AML-193 (cell line): ENCODE measurements at regions not wholly inside any gene's neighbourhood (a gene's known extent, or its start where the extent isn't known, plus 50 kb on each side); places are given as distances from the start of the nearest gene placed in this dataset.

Source experiments
- DNase-seq, 2 experiments: peaks; one replicate each; lab custom pipeline; 2025; lab: John Stamatoyannopoulos, UW

GRCh38 chr4:65789341-65789740 is 119.1 kb upstream of the EPHA5 start:
- DNase-seq, result no peak

GRCh38 chr4:65777270-65777669 is 107.0 kb upstream of the EPHA5 start:
- DNase-seq, result no peak

- no peak for DNase-seq
Measured at GRCh38 chr4:65773636-65774035, 103.3 kb upstream of the EPHA5 start.

GRCh38 chr4:65747386-65747785 is 77.1 kb upstream of the EPHA5 start:
- no peak for DNase-seq

- no peak for DNase-seq
Measured at GRCh38 chr4:65738134-65738533, 67.8 kb upstream of the EPHA5 start.

- no peak for DNase-seq
Measured at GRCh38 chr4:65737672-65738071, 67.4 kb upstream of the EPHA5 start.

- DNase-seq, result no peak
Measured at GRCh38 chr4:65724973-65725372, 54.7 kb upstream of the EPHA5 start.
